WI38 (cell line): ENCODE measurements at regions not wholly inside any gene's neighbourhood (a gene's known extent, or its start where the extent isn't known, plus 50 kb on each side); places are given as distances from the start of the nearest gene placed in this dataset.
"Not testable (repeated sequence)": the region's sequence is repeated elsewhere in the genome, so short reads cannot be mapped to it uniquely, and the experiment has no call there.

ENCODE experiments used
- H3K4me3 ChIP-seq: 2 replicates; pipeline ENCODE4 v1.5.1; 2011; ENCODE audit warnings: low read depth, mild to moderate bottlenecking, control low read depth, low read length
- TF ChIP-seq, protein P1 (sequence below): IDR thresholded peaks from 2 replicates; pipeline ENCODE4 v1.5.1; 2012; ENCODE audit warnings: low read depth, mild to moderate bottlenecking, control low read depth, low read length

GRCh38 chr1:83471272-83471671 lies 527.7 kb downstream of the TTLL7 start:
- not testable (repeated sequence) for H3K4me3 ChIP-seq

DNA sequence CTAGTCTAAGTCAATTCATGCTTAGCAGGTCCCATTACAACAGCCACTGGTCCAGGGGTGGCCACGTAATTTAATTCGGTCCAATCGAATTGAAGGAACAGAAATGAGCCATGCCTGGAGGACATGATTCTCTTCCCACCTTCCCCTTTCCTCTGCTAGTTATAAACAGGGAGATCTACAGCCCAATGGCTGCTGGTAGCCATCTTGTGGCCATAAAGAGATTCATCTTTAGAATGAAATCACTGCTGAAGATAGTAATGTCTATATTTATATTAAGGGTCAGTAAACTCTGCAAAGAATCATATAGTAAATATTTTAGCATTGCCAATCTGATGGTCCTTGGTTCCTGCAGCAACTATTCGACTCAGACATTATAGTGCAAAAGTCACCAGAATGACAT lies 530.6 kb downstream of the TTLL7 start:
- H3K4me3 ChIP-seq = not testable (repeated sequence)

DNA sequence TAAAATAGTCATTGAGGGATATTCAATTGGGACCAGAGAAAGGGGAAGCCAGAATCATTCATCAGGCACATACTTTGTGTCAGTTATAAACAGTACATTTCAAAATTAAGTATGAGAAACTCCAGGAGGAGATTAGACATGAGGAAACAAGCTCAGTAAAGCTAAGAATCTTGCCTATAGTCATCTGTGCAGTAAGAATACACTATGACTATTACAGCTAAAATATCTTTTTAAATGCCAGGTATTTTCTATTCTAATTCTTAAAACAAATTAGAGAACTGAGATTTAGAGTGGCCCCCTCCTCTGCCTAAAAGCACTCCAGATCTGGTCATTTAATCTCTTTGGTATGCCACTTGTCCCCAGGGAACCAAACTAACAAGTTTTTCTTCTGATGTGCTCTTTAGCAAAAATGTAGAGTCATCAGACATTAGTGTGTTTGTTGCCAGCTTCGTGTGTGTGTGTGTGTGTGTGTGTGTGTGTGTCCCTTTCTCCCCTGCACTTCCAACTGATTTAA lies 541.1 kb downstream of the TTLL7 start:
- not testable (repeated sequence) for H3K4me3 ChIP-seq

- H3K4me3 ChIP-seq = not testable (repeated sequence)
These were observed 541.7 kb downstream of the TTLL7 start for GRCh38 chr1:83457281-83457680.

DNA sequence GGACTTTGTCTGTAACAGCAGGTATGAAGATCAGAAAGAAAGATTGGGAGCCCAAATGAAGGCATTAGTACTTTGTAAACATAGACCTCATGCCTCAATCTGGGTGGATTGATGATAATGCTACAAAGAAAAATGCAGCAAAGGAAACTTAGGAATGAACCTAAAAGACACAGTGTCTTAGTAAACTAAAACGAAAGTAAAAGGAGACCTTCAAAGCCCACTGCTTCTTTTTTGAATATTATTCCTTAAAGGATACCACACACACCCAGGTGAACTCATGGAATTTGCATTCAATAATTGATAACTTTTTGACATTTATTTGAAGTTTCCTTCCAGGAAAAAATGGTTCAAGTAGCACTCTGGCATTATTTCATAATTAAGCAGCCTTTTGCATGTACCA lies 543.2 kb downstream of the TTLL7 start:
- H3K4me3 ChIP-seq = not testable (repeated sequence)

DNA sequence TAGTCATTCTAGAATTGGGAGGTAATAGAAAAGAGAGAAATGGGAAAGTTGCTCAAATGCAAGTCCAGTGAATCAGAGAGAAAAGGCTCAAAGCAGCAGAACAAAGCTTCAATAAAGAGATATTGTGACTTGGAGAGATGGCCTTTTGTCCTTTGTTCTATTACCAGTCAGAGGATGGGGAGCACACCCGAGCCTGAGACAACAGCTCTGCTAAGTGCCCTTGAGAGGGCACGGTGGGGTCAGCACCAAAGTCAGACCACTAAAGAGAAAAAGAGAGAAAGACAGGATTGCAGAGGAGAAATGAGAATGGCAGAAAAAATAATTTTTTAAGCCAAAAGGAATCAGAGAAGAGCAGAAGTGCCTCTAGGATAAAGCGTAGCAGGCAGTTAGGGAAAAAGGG lies 553.1 kb downstream of the TTLL7 start:
- H3K4me3 ChIP-seq = not testable (repeated sequence)

DNA sequence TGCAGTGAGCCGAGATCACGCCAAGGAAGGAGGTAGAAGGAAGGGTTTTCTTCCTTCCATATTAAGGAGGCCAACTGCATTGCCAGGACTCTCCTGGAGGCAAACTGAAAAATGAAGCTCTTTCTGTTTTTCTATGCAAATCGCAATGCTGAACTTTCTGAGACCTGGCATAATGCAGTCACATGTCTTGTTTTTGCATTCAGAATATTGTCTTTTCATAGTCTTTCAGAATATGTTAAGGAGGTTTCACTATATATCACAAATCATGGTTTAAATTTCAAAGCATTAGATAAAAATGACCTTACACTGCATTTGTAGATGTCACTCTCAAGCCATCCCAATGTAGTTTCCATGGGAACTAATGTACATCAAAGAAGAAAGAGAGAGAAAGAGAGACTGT lies 556.5 kb downstream of the TTLL7 start:
- H3K4me3 ChIP-seq = not testable (repeated sequence)

DNA sequence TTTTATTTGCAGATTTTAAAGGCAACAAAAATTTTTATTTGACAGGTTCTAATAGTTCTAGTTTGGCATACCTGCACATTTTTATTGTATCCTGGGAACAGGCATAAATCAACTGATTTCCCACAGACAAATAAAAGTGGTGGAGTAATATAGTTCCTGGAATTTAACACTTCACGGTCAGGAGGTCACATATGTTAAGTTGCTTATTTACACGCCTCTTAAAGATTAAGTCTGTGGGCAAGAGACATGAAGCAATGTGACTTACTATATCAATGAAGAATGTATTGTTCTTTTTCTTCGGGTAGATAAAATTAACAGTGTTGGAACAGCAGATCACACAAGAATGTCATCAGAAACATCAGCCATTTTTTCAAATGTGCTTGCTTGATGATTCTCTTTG lies 558.3 kb downstream of the TTLL7 start:
- not testable (repeated sequence) for H3K4me3 ChIP-seq

DNA sequence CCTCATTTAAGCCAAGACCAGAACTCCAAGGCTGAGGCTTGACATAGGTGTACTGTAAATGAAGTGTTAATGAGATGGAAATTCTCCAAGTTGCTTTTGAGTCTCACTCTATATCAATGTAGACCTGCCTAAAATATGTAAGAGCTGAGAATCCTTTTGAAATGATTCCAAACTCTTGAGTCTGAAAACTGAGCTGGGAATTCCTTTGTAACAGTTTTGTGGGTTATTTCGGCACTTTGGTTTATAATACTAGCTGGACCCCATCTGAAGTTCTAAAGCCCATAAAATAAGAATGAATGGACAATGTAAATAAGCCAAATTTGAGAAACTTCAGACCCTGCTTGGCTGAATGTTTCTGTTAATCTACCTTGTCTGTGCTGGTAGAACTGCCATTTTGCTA lies 558.9 kb downstream of the TTLL7 start:
- not testable (repeated sequence) for H3K4me3 ChIP-seq

GRCh38 chr1:83438316-83438715 lies 560.6 kb downstream of the TTLL7 start:
- H3K4me3 ChIP-seq = not testable (repeated sequence)

GRCh38 chr1:83435336-83435735 lies 563.6 kb downstream of the TTLL7 start:
- not testable (repeated sequence) for H3K4me3 ChIP-seq

GRCh38 chr1:83427566-83427965 lies 571.4 kb downstream of the TTLL7 start:
- not testable (repeated sequence) for H3K4me3 ChIP-seq

GRCh38 chr1:83423382-83423781 lies 575.5 kb downstream of the TTLL7 start:
- not testable (repeated sequence) for H3K4me3 ChIP-seq

DNA sequence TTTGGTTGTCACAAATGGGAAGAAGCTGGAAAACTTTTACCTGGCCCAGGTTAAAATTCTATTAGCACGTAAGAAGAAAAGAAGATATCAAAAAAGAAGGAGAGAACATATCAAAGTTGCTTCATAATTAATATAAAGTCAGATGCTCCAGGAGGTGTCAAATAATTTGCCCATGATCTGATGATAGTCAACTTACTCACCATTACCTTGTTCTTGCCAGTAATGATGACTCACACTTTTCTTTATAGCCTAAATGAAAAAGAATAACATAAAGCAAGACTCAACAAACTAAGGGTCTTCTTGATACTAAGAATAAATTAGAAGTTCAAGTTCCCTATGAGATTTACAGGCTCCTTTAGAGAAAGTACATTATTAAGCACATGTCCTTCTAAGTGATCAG lies 580.4 kb downstream of the TTLL7 start:
- TF ChIP-seq, protein P1, sequence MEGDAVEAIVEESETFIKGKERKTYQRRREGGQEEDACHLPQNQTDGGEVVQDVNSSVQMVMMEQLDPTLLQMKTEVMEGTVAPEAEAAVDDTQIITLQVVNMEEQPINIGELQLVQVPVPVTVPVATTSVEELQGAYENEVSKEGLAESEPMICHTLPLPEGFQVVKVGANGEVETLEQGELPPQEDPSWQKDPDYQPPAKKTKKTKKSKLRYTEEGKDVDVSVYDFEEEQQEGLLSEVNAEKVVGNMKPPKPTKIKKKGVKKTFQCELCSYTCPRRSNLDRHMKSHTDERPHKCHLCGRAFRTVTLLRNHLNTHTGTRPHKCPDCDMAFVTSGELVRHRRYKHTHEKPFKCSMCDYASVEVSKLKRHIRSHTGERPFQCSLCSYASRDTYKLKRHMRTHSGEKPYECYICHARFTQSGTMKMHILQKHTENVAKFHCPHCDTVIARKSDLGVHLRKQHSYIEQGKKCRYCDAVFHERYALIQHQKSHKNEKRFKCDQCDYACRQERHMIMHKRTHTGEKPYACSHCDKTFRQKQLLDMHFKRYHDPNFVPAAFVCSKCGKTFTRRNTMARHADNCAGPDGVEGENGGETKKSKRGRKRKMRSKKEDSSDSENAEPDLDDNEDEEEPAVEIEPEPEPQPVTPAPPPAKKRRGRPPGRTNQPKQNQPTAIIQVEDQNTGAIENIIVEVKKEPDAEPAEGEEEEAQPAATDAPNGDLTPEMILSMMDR = no peak
- H3K4me3 ChIP-seq = no peak overlapping the region

- not testable (repeated sequence) for H3K4me3 ChIP-seq
These were observed 585.2 kb downstream of the TTLL7 start for GRCh38 chr1:83413839-83414107.

- not testable (repeated sequence) for H3K4me3 ChIP-seq
These were observed 588.1 kb downstream of the TTLL7 start for GRCh38 chr1:83410746-83411413.

DNA sequence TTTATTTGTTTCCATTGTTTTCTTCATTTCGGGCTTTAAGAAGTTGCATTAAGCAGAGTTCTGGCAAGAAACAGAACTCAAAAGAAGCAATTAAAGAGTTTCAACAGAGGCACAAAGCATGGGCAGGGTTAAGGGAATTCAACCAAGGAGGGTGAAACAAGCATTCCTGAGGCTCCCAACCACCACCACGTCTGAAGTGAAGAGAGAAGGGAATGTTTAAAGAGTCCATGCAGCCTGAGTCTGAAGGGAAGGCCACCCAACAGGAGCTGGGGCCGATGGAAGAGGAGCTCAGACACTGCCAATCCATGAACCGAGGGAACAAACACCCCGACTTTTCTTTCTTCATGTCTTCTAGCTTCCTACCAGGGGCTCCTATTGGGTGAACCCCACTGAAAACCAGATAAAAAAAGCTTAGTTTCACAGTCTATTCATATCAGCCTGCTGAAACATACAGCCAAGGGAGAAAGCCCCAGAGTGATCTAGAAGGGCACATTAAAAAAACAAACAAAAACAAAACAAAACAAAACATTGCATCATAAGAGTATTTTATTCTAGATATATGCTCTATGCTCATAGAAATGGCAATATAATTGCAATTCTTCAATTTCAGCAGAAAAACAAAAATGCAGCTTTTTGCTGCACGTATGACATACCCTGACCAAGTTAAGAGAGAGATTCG lies 592.1 kb downstream of the TTLL7 start:
- H3K4me3 ChIP-seq = not testable (repeated sequence)

- not testable (repeated sequence) for H3K4me3 ChIP-seq
These were observed 593.1 kb downstream of the TTLL7 start for GRCh38 chr1:83405789-83406188.

DNA sequence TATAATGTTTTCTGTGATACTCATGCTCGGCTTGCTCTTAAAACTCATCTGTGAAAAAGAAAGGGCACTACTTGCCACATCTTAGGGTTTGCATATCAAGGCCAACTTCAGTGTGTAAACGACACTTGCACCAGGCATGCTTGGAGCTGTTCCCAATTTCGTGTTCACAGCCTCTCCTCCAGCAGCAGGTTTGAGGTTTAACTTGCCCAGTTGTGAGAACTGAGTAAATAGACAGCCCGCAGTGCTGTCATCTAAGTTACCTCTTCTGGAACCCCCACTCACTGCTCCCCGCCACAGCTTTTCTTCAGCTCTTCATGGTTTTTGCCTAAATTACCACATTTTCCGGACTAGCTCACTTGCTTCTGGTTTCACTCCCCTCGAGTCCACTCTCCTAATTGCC lies 595.4 kb downstream of the TTLL7 start:
- H3K4me3 ChIP-seq = not testable (repeated sequence)

GRCh38 chr1:83401146-83401545 lies 597.8 kb downstream of the TTLL7 start:
- H3K4me3 ChIP-seq = not testable (repeated sequence)

DNA sequence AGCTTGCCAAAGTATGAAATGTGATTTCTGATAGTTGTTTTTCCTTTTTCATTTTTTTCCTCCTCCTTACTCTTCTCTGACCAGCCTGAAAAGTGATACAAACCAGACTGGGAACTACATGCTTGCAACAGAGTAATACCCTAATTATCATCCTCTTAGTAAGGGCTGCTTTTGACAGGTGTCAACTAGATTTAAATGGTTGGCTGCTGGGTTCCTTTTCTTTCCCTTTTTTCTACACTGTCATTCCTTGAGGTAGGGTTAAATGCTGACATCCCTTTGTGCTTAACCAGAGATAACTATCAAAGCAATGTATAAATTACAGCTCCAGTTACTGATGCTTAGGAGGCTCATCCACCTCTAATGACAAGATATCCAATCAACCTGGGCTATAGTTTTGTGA lies 598.8 kb downstream of the TTLL7 start:
- not testable (repeated sequence) for H3K4me3 ChIP-seq
